Esophagus muscularis mucosa (tissue), 3 donors: ENCODE measurements at regions not wholly inside any gene's neighbourhood (a gene's known extent, or its start where the extent isn't known, plus 50 kb on each side); places are given as distances from the start of the nearest gene placed in this dataset.

ENCODE experiments used
- POLR2A ChIP-seq: fragments of 450-650 bp; IDR thresholded peaks from one replicate; pipeline ENCODE4 v1.6.1; 2017; ENCODE audit warnings: antibody characterized with exemption, moderate library complexity, mild to moderate bottlenecking, low read depth
- TF ChIP-seq, protein P1 (sequence below), 3 experiments: fragments of 200-600 bp in 2 of 3; fragments of 450-650 bp in 1 of 3; sonication (generic) in 2 of 3; IDR thresholded peaks; one replicate each; pipeline ENCODE4 v1.5.1; 2017 to 2019; ENCODE audit warnings: antibody characterized with exemption in 3 of 3, mild to moderate bottlenecking in 2 of 3, moderate library complexity in 1 of 3

DNA sequence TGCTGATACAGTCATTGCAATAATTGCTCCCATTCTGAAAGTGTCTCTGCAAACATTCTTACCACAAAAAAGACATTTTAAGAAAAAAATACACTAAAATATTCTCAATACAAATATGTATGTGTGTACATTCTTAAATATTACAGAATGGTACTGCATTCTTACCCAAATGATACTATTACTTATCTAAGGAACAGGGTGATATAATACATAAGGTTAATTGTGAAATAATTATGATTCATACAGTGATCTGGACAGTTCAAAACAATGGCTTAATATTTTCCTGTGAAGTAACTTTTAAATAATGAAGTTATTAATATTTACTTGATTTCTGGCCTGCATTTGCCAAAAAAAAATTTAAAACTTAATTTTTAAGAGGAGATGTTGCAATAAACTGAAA, 694.6 kb downstream of the TUSC7 start:
- TF ChIP-seq, protein P1, sequence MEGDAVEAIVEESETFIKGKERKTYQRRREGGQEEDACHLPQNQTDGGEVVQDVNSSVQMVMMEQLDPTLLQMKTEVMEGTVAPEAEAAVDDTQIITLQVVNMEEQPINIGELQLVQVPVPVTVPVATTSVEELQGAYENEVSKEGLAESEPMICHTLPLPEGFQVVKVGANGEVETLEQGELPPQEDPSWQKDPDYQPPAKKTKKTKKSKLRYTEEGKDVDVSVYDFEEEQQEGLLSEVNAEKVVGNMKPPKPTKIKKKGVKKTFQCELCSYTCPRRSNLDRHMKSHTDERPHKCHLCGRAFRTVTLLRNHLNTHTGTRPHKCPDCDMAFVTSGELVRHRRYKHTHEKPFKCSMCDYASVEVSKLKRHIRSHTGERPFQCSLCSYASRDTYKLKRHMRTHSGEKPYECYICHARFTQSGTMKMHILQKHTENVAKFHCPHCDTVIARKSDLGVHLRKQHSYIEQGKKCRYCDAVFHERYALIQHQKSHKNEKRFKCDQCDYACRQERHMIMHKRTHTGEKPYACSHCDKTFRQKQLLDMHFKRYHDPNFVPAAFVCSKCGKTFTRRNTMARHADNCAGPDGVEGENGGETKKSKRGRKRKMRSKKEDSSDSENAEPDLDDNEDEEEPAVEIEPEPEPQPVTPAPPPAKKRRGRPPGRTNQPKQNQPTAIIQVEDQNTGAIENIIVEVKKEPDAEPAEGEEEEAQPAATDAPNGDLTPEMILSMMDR (IDR thresholded peaks at IDR 0.05), result no peak
- no peak for TF ChIP-seq POLR2A
